ENCODE measurements at regions not wholly inside any gene's neighbourhood (a gene's known extent, or its start where the extent isn't known, plus 50 kb on each side); places are given as distances from the start of the nearest gene placed in this dataset.

- no peak for TF ChIP-seq RORB (CRISPR knock-in tag; IDR thresholded peaks at IDR 0.05)
- peak; percentile 84 for TF ChIP-seq CTCF (IDR thresholded peaks at IDR 0.05)
- TF ChIP-seq TEAD4 (CRISPR knock-in tag; IDR thresholded peaks at IDR 0.05), result no peak
- TF ChIP-seq PREB (CRISPR knock-in tag; IDR thresholded peaks at IDR 0.05; ENCODE audit: borderline replicate concordance), result no peak
- no peak for TF ChIP-seq TP53 (CRISPR knock-in tag; IDR thresholded peaks at IDR 0.05)
- no peak for TF ChIP-seq MAX (CRISPR knock-in tag; IDR thresholded peaks at IDR 0.05)
- TF ChIP-seq NR2C2 (CRISPR knock-in tag; IDR thresholded peaks at IDR 0.05), result no peak
- TF ChIP-seq CREB1 (CRISPR knock-in tag; IDR thresholded peaks at IDR 0.05), result no peak
These were observed 214.3 kb downstream of the NXPE2 start for GRCh38 chr11:114892381-114893197.

Measured in WTC11 (cell line).